KMS-11 (cell line): ENCODE measurements at regions not wholly inside any gene's neighbourhood (a gene's known extent, or its start where the extent isn't known, plus 50 kb on each side); places are given as distances from the start of the nearest gene placed in this dataset.

ENCODE experiments used
- H2AFZ ChIP-seq: fragments of 200-600 bp; sonication (generic); 2 replicates; pipeline ENCODE4 v1.6.1; 2016; ENCODE audit warnings: antibody characterized with exemption, mixed run types, low read depth
- H3K27ac ChIP-seq: fragments of 200-600 bp; sonication (generic); 2 replicates; pipeline ENCODE4 v1.6.1; 2016; ENCODE audit warnings: mild to moderate bottlenecking, mixed run types
- H3K27me3 ChIP-seq: fragments of 200-600 bp; sonication (generic); 2 replicates; pipeline ENCODE4 v1.6.1; 2017; ENCODE audit warnings: mild to moderate bottlenecking, low read depth, mixed run types, moderate library complexity; ENCODE audit not compliant: insufficient read depth
- H3K36me3 ChIP-seq: fragments of 200-600 bp; sonication (generic); 2 replicates; pipeline ENCODE4 v1.6.1; 2017; ENCODE audit warnings: mild to moderate bottlenecking, mixed run types; ENCODE audit not compliant: insufficient read depth
- H3K4me1 ChIP-seq: fragments of 200-600 bp; sonication (generic); 2 replicates; pipeline ENCODE4 v1.6.1; 2016; ENCODE audit warnings: mild to moderate bottlenecking, low read depth, mixed run types; ENCODE audit not compliant: poor library complexity, severe bottlenecking
- H3K4me2 ChIP-seq: fragments of 200-600 bp; sonication (generic); 2 replicates; pipeline ENCODE4 v1.7.0; 2016; ENCODE audit warnings: mild to moderate bottlenecking, mixed run types
- H3K4me3 ChIP-seq: fragments of 200-600 bp; sonication (generic); IDR thresholded peaks from 2 replicates; pipeline ENCODE4 v1.6.1; 2017; ENCODE audit warnings: low read depth, low read length, mixed read lengths; ENCODE audit not compliant: insufficient read depth
- H3K79me2 ChIP-seq: fragments of 200-600 bp; sonication (generic); 2 replicates; pipeline ENCODE4 v1.6.1; 2016; ENCODE audit warnings: low read depth, mixed run types; ENCODE audit not compliant: insufficient read depth
- H3K9ac ChIP-seq: fragments of 200-600 bp; sonication (generic); 2 replicates; pipeline ENCODE4 v1.6.1; 2016; ENCODE audit warnings: mild to moderate bottlenecking, mixed run types
- H4K20me1 ChIP-seq: fragments of 200-600 bp; sonication (generic); 2 replicates; pipeline ENCODE4 v1.6.1; 2016; ENCODE audit warnings: mild to moderate bottlenecking, mixed run types; ENCODE audit not compliant: insufficient read depth
- CTCF ChIP-seq: fragments of 200-600 bp; sonication (generic); conservative IDR thresholded peaks from 2 replicates; pipeline ENCODE4 v1.6.1; 2017; ENCODE audit warnings: low read depth, mild to moderate bottlenecking, antibody characterized with exemption, low read length, moderate library complexity, mixed read lengths

GRCh38 chr11:105197071-105197815, 57.7 kb upstream of the CARD18 start:
- Histone ChIP-seq H3K4me2 (no peak overlapping the region), H4K20me1 (no peaks in the 10 kb centered on the region), H3K4me1 (no peaks in the 10 kb centered on the region), H2AFZ (no peak overlapping the region), H3K9ac (no peak overlapping the region), H3K36me3 (no peaks in the 10 kb centered on the region), H3K79me2 (no peaks in the 10 kb centered on the region), H3K27ac (no peak overlapping the region), H3K27me3 (no peaks in the 10 kb centered on the region), H3K4me3 (no peak overlapping the region)
- TF ChIP-seq CTCF = no peak

GRCh38 chr11:105193260-105193659, 53.7 kb upstream of the CARD18 start:
- no peaks in the 10 kb centered on the region for H3K79me2 ChIP-seq
- H3K4me1 ChIP-seq = no peaks in the 10 kb centered on the region
- H3K36me3 ChIP-seq = no peaks in the 10 kb centered on the region
- H3K4me3 ChIP-seq = no peak overlapping the region
- H3K9ac ChIP-seq = no peak overlapping the region
- H3K27me3 ChIP-seq = no peaks in the 10 kb centered on the region
- H4K20me1 ChIP-seq = no peaks in the 10 kb centered on the region
- no peak for TF ChIP-seq CTCF
- no peak overlapping the region for H3K27ac ChIP-seq
- H3K4me2 ChIP-seq = no peak overlapping the region
- H2AFZ ChIP-seq = no peak overlapping the region

- Histone ChIP-seq H3K4me1 (no peaks in the 10 kb centered on the region), H3K4me3 (no peak overlapping the region), H3K27ac (no peak overlapping the region)
These were observed 52.5 kb upstream of the CARD18 start for GRCh38 chr11:105192115-105192514.

GRCh38 chr11:105189581-105189980, 50.0 kb upstream of the CARD18 start:
- no peak overlapping the region for H3K4me3 ChIP-seq
- no peaks in the 10 kb centered on the region for H3K36me3 ChIP-seq
- no peak overlapping the region for H3K27ac ChIP-seq
- no peaks in the 10 kb centered on the region for H3K4me1 ChIP-seq
- no peak for TF ChIP-seq CTCF
- no peaks in the 10 kb centered on the region for H3K79me2 ChIP-seq
- no peak overlapping the region for H3K9ac ChIP-seq
- H2AFZ ChIP-seq = no peak overlapping the region
- H3K4me2 ChIP-seq = no peak overlapping the region
- no peaks in the 10 kb centered on the region for H3K27me3 ChIP-seq
- no peaks in the 10 kb centered on the region for H4K20me1 ChIP-seq

More at GRCh38 chr11:105192115-105192514, 52.5 kb upstream of the CARD18 start:
- Histone ChIP-seq H3K27me3 (no peaks in the 10 kb centered on the region), H3K36me3 (no peaks in the 10 kb centered on the region), H3K4me2 (no peak overlapping the region), H2AFZ (no peak overlapping the region), H3K79me2 (no peaks in the 10 kb centered on the region), H3K9ac (no peak overlapping the region), H4K20me1 (no peaks in the 10 kb centered on the region)
- no peak for TF ChIP-seq CTCF
